GM04504 (cell line): ENCODE measurements at regions not wholly inside any gene's neighbourhood (a gene's known extent, or its start where the extent isn't known, plus 50 kb on each side); places are given as distances from the start of the nearest gene placed in this dataset.
"Not testable (repeated sequence)": the region's sequence is repeated elsewhere in the genome, so short reads cannot be mapped to it uniquely, and the experiment has no call there.

Source experiments
- DNase-seq: peaks from one replicate; pipeline ENCODE4 v3.0.0-alpha.2; 2012; ENCODE audit warnings: low read depth

DNA sequence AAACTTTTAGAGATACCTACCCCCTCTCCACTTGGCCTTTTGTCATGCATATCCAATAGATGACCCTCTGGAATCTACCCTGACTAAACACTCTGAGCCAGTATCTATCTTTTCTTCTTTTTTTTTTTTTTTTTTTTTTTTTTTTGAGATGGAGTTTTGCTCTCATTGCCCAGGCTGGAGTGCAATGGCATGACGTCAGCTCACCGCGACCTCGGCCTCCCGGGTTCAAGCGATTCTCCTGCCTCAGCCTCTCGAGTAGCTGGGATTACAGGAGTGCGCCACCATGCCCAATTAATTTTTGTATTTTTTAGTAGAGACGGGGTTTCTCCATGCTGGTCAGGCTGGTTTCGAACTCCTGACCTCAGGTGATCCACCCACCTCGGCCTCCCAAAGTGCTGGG, 50.8 kb upstream of the GRIN2B start:
- not testable (repeated sequence) for DNase-seq

DNA sequence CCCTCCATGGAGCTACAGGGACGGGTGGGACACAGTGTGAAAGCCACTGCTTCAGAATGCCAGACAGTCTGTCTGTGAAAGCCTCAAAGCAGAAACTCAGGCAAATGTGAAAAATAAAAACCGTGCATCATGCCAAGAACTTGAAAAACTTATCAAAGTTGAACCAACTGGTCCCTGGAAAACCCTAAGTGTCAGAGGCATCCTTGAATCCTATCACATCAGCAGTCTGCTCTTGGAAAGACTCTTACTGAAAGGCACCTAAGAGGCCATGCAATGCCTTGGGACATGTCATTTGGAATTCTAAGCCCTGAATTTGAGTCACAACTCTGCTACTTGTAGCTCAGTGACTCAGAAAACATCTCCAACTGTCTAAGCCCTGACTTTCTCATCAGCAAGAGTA, 62.4 kb upstream of the GRIN2B start:
- no peak for DNase-seq

DNA sequence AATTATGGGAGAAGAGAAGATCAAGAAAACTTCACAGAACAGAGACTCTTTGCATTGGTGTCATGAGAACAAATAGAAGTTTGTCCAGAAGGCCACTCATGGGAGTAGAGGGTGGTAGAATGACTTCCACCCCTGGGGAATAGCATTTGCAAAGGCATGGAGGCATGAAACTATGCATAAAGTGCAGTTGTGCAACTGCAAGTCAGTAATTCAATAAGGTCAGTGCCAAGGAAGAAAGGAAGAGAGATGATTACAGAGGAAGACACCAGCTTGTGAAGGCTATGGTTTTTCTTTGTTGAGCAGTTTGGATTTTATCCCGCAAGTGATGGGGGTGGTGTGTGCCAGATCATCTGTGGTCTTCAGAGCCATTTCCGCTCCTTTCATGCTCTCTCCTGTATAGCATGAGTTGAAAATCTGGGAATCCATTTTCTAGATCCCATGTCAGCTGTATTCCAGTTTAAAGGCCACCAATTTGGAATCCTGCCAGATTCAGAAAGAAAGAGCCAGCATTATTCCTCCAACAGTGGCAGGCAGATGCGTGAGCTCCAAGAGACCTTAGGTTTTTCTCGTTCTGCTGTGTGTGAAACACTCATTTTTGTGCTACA, 67.6 kb upstream of the GRIN2B start:
- no peak for DNase-seq

DNA sequence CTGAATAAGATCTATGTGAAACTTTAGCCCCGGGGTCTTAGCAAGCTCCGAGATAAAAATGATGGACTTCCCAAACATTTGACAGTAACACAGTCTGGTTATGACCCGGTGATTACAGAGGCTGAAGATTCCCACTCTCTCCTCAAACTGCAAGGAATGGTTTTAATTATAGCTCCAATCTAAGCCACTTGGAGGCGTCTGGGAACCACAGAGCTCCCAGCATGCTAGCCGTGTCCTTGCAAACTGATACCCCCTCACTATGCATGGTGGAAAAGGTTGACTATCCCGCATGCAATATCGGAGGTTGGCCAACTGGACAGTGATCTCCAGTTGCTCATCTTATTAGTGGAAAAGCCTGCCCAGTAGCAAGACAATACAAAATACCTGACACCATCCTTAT, 76.5 kb upstream of the GRIN2B start:
- DNase-seq, result no peak

DNA sequence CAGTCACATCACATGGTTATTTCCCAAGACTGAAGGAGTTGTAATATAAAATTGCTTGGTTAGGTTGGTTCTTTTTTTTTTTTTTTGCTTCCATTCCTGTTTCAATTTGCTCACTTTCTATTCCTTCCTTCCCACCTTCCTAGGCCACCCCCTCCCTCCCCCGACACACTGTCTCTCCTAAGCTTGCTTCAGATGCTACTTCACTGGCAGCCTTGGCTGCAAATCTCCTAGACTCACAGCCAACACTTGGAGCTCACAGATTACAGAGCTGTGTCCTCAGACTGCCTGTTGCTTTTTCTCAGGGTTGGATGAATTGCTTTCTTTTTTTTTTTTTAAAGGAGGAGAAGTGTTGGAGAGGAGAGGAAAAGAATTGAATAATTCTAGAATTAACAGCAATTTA, 77.3 kb upstream of the GRIN2B start:
- no peak for DNase-seq

DNA sequence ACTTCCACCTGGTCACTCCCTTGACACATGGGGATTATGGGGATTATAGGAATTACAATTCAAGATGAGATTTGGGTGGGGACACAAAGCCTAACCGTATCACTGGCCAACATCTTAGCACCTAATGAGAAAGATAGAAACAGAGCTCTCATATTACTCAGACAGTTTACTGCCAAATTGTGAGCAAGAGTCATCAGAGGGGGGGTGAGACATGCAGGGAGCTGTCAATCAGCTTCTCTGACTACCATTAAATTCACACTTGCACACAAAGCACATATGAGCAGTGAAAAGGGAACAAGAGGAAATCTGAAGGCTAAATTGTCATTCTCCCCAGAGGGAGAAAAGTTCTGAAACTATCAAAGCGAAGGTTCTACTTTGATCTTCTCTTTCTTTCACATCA, 78.1 kb upstream of the GRIN2B start:
- DNase-seq, result no peak

DNA sequence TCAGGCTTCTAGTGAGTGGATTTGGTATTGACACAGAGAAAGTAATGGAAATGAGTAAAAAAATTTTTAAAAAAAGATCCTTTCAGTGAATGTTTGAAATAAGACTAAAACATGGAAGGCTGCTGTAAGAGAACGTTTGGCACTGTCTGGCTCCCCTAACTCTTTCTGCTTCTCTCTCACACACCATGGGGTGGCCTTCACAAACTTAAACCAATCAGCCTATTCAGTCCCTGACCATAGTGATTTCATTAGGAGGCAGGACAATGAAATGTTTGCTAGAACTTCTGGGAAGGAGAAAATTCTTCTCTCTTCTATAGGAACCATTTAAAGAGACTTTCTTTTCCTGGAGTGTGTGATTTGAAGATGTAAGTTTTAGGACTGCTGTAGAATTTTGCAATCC, 84.2 kb upstream of the GRIN2B start:
- DNase-seq, result no peak

DNA sequence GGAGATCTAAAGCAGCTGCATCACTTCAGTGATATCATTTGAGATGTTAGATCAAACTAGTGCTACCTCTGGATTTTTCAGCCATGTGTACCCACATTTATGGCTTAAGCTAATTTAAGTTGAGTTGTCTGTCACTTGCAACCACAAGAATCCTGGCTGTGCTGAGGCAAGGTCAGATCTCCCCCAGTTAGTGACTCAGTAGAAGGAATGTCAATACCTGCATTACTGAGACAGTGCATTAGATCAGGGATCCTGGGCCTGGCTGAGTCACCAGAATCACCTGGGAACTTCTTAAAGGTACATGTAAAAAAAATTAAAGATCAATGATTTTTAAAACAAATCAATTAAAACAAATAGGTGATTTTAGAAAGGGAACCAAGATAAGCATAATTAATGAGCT, 84.6 kb upstream of the GRIN2B start:
- DNase-seq, result no peak

DNA sequence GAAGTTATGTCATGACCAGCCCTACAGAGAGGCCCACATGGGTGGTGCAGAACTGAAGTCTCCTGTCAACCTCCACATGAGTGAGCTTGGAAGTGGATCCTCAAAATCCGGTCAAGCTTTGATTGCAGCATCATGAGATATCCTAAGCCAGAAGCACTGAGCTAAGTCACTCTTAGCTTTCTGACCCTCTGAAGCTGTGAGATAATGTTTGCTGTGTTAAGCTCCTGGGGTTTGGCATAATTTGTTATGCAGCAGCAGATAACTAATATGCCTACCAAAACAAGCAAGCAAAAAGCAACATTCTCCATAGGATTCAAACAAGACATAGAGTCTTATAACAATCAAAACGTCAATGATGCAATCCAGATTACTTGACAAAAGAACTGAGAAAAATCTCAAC, 87.6 kb upstream of the GRIN2B start:
- DNase-seq, result no peak

DNA sequence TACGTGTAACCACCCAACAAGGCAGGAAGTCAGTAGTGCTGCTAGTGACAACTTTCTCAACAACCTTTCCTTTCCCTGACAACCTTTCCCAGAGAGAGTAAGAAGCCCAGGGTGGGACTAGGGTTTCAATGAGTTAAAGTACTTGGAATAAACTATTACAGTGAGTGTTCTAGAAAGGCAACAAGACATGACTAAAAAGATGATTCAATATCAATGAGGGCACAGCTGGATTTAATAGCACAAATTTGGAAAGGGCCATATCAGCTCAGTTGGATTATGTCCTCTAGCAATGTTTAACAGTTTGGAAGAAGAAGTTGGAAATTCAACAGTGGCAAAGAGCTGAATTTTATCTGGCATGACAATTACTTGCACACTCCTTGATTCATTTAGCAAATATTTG, 90.4 kb upstream of the GRIN2B start:
- no peak for DNase-seq

DNA sequence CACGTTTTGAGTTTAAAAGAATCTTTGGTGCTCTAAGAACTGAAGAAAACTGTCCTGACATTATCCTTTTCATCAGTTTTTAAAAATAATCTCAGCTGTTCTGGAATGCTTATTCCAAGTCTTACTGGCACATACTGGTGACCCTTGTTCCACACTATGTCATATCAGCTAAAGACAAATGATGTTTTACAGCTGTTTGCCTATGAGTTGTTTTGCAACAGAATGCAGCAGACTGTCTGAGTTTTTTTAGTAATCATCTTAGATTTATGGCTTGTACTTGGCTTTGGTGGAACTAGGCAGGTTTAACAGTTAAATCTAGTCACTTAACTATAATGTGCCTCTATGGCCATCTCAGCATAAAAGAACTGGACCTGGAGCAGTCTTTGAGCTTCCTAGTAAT, 91.6 kb upstream of the GRIN2B start:
- no peak for DNase-seq

DNA sequence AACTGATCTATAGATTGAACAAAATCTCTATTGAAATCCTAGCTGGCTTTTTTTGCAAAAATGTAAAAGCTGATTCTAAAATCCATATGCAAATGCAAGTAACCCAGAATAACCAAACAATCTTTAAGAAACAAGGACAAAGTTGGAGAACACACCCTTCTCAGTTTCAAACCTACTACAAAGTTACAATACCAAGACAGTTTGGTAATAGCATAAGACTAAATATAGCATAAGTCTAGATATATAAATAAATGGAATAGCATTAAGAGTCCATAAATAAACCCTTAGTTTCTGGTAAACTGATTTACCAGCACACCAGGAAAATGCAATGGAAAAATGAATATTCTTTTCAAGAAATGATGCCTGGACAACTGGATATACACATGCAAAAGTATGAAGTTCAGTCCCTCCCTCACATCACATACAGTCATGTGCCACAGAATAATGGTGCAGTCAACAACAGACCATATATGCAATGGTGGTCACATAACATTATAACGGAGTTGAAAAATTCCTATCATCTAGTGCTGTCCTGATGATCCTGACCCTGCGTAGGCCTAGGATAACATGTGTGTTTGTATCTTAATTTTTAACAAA, 94.5 kb upstream of the GRIN2B start:
- DNase-seq, result no peak

DNA sequence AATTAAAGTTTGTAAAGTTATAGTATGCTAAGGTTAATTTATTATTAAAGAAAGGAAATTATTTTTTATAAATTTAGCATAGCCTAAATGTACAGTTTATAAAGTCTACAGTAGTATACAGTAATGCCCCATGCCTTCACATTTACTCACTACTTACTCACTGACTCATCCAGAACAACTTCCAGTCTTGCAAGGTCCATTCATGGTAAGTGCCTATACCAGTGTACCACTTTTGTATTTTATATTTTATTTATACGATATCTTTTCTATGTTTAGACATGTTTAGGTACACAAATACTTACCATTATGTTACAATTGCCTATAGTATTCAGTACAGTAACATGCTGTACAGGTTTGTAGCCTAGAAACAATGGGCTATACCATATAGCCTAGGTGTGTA, 95.1 kb upstream of the GRIN2B start:
- DNase-seq, result no peak

DNA sequence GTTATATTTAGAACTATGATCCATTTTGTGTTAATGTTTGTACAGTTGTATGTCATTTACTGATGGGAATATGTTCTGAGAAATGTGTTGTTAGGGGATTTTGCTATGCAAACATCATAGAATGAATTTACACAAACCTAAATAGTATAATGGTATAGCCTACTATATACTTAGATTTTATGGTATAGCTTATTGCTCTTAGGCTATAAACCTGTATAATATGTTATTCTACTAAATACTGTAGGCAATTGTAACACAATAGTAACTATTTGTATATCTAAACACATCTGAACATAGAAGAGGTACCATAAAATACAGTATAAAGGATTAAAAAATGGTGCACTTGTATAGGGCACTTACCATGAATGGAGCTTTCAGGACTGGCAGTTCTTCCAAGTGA, 105.4 kb upstream of the GRIN2B start:
- no peak for DNase-seq

DNA sequence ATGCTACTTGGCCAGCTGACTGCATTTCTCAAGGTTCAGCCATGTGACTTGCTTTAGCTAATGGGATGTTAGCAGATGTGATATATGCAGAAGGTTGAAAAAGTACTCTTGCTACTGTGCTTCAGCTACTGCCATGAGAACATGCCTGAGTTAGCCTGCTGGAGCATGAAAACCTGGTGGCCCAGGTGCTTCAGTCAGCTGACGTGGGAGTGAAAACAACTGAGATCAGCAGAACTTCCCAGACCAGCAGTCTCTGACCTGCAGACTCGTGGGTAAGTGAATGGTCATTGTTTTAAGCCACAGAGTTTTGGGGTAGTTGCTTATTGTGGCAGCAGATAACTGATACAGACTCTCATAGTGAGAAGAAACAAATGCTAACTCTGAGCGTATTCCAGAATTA, 118.6 kb upstream of the GRIN2B start:
- no peak for DNase-seq

DNA sequence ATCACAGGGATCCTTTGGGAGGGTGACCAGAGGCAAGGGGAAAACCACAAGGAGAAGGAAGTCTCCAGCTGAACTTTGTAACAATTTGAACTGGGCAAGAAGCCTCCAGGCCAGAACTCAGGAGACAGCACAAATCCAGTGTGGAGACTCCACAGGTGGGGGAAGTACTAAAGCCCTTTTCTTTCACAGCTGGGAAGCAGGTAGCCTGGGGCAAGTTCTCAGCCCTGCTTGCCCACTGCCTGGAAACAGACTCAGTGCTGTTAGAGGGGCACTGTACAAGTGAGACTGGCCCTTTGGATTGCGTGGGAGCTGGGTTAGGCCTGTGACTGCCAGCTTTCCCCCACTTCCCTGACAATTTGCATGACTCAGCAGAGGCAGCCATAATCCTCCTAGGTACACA, 120.2 kb upstream of the GRIN2B start:
- DNase-seq, result not testable (repeated sequence)

DNA sequence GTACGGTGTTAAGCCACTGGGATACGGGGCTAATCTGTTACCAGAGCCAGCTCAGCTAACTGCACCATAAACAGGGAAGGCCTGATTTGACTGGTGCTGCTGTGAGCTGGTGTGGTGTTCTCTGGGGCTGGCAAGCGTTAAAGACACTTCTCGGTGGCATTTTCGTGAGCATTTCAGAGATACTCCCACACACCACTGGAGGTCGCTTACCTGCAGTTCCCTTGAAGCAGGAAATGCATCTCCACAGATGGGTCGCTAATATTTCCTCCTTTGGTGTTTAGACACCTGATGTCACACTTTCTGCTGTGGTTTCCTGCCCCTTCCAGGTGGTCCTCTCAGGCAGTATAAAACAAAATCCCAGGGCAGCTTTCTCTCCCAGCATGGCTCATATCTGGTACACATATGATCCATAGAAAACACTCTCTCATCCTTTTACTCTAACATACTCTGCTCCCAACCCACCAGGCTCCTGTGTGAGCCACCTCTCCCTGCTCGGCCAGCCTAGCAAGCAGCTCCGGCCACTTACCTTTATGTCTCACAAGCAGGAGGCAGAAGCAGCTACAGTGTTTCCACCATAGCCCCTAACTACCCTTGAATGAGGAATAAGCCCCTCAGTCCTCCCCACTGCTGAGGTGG, 129.9 kb upstream of the GRIN2B start:
- no peak for DNase-seq

DNA sequence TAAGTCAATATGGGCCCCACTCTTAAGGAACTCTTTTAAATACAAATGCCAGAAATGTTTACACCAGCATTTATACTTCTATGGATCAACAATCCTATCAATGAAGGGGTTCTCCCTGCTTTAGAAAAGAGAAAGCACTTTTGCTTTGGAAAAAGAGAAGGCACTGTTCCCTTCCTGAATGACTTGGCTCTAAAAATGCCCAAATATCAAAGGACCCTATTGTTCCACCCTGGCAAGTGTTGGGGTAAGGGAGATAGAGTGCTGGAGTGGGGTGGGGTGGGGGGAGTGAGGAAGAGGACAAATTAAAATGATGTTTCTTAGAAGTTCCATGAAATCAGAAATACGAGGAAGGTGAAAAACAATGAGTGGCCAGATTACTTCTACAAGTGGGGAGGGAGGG, 131.6 kb upstream of the GRIN2B start:
- DNase-seq, result no peak

DNA sequence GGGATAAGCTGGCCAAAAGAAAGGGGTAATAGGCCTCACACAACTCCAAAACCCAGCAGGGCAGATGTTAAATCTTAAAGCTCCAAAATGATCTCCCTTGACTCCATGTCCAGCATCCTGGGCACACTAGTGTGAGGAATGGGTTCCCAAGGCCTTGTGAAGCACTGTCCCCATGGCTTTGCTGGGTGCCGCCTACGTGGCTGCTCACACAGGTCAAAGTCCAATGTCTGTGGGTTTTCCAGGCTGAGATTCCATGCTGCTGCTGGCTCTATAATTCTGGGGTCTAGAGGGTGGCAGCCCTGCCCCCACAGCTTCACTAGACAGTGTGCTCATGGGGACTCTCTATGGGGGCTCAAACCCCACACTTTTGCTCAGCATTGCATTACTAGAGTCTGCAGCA, 145.3 kb upstream of the GRIN2B start:
- DNase-seq, result no peak

DNA sequence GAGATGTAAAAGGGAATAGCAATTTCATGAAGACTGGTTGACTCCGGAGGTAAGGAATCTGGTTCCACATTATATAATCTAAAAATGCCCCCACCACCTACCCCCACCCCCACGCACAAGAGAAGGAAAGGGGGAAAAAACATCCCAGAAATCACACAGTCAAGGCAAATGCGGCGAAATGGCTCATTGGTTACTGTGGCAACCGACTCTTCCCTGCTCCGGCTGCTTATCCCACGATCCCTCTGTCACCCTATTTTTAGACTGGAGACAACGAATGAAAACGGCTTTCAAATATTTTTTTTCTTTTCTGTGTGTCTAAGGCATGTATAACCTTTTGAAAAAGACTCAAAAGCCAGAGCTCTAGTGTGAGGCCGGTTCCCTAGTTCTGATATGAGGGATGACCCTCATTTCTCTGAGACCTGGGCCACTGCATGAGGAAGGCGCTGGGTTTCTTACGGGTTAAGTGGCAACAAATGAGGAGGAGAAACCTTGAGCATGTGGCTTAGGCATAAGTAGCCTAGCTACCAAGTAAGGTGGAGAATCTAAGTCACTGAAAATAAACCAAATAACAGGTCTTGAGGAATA, 148.3 kb upstream of the GRIN2B start:
- no peak for DNase-seq

DNA sequence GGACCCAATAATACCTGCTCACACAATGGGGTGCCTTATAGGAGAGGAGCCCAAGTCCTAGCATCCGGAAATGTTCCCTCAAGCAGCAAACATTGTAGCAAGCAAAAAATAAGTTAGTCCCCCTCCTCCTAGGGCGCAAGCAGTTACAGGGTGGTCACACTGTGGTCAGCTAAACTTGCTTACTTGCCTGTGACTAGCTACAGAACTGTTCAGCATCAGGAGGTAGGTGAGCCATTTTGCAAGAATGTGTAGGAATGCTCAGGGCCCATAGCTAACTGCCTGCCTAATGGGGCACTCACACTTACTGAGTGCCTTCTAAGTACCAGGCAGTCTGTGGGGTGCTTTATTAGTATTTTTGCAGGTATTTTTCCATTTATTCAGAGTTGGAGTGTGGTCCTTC, 154.6 kb upstream of the GRIN2B start:
- DNase-seq, result no peak

DNA sequence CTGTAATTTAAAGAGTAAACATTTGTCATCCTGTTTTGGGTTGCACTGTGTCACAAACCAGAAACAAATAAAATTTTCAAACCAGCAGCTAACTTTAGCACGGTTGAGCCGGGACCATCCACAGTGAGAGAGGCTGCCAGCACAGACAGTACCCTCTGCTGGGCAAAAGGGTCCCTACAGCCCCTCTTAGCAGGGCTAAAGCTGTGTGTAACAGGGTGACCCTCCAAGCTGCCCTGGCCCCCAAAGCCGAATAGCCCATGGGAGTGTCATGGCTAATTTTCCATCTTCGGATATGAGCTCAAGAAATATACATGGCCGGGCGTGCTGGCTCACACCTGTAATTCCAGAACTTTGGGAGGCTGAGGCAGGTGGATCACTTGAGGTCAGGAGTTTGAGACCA, 157.1 kb upstream of the GRIN2B start:
- no peak for DNase-seq

DNA sequence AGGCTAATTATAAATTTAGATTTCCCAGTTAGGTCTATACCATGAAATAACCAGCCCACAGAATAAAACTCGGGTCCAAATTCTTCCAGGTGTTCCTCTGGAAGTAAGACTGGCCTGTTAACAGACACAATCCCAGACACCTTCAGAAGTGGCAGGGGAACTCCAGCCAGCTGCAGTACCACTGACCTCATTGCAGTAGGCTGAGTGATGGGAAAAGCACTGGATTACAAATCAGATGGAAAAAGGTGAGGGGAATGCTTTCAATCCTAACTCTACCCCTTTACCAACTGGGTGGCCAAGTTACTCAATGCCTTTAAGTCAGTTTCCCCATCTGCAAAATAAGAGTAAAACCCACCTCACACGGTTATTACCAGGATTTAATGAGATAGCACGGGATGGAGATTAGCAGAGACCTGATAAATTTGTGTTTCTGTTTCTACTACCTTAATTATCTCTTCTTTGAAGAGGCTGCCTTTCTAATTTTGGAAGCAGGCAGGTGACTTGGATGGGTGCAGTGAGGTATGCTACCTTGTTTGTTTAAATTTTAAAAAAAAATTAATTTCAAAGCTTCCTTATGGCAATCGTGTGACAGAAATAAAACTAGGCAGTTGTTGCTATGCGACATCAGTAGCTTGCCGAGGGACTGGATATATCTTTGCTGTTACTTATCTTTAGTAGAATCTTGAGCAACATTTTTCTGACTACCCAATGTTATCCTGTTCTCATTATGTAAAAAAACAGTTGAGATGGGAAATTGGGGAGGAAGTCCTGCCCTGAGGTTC, 167.3 kb upstream of the GRIN2B start:
- no peak for DNase-seq
